SK-N-SH (cell line): ENCODE measurements at regions not wholly inside any gene's neighbourhood (a gene's known extent, or its start where the extent isn't known, plus 50 kb on each side); places are given as distances from the start of the nearest gene placed in this dataset.

ENCODE experiments used
- CTCF ChIA-PET: fragments of 300-600, 350-600 bp; formaldehyde crosslinking; extraction: SDS; loops from one replicate; lab custom pipeline; 2021; lab: Yijun Ruan, JAX
- POLR2A ChIA-PET: fragments of 350-600 bp; sonication (Branson Sonifier 250); formaldehyde crosslinking; extraction: SDS; loops from one replicate; lab custom pipeline; 2020; ENCODE audit warnings: antibody characterized with exemption, inconsistent platforms; lab: Yijun Ruan, JAX
- DNase-seq: peaks from one replicate; pipeline ENCODE4 v3.0.0; 2012
- H2AFZ ChIP-seq: fragments of 200-600 bp; sonication (generic); 2 replicates; pipeline ENCODE4 v1.8.1; 2016; ENCODE audit warnings: antibody characterized with exemption, mild to moderate bottlenecking, low read depth
- H3F3A ChIP-seq: fragments of 200-600 bp; sonication (generic); replicated peaks from 2 replicates; pipeline ENCODE3; 2016; ENCODE audit warnings: antibody characterized with exemption, mild to moderate bottlenecking; ENCODE audit not compliant: insufficient read depth
- H3K27ac ChIP-seq, 2 experiments: fragments of 200-500 bp in 1 of 2; fragments of 200-600 bp in 1 of 2; sonication (Bioruptor generic) in 1 of 2; sonication (generic), shearing (Covaris generic) in 1 of 2; 2 replicates each; pipeline versions ENCODE4 v1.5.1 to v1.6.1; 2014 to 2016; ENCODE audit warnings: low read depth in 2 of 2, inconsistent platforms in 1 of 2, low read length in 1 of 2, mild to moderate bottlenecking in 1 of 2, mixed read lengths in 1 of 2
- H3K27me3 ChIP-seq: fragments of 200-600 bp; sonication (generic), shearing (Covaris generic); 2 replicates; pipeline ENCODE4 v1.6.1; 2016; ENCODE audit warnings: mixed run types; ENCODE audit not compliant: insufficient read depth
- H3K36me3 ChIP-seq, 2 experiments: fragments of 200-500 bp in 1 of 2; fragments of 200-600 bp in 1 of 2; sonication (Bioruptor generic) in 1 of 2; sonication (generic) in 1 of 2; replicated peaks in 1 of 2; 2 replicates each; pipeline versions ENCODE3 to v1.5.1; 2014 to 2016; ENCODE audit warnings: low read length in 1 of 2, mild to moderate bottlenecking in 1 of 2; ENCODE audit not compliant: insufficient read depth in 2 of 2, control insufficient read depth in 1 of 2
- H3K4me1 ChIP-seq, 2 experiments: fragments of 200-500 bp in 1 of 2; fragments of 200-600 bp in 1 of 2; sonication (Bioruptor generic) in 1 of 2; sonication (generic), shearing (Covaris generic) in 1 of 2; 2 replicates each; pipeline versions ENCODE4 v1.5.1 to v1.6.1; 2014 to 2016; ENCODE audit warnings: low read depth in 1 of 2, low read length in 1 of 2, mixed run types in 1 of 2; ENCODE audit not compliant: insufficient read depth in 2 of 2, control insufficient read depth in 1 of 2
- H3K4me2 ChIP-seq: fragments of 200-600 bp; sonication (generic), shearing (Covaris generic); 2 replicates; pipeline ENCODE4 v1.6.1; 2017; ENCODE audit warnings: mixed run types
- H3K4me3 ChIP-seq, 2 experiments: fragments of 200-500 bp in 1 of 2; fragments of 200-600 bp in 1 of 2; sonication (Bioruptor generic) in 1 of 2; sonication (generic), shearing (Covaris generic) in 1 of 2; 2 replicates each; pipeline versions ENCODE4 v1.5.1 to v1.8.1; 2014 to 2016; ENCODE audit warnings: low read depth in 2 of 2, inconsistent platforms in 1 of 2, low read length in 1 of 2, mild to moderate bottlenecking in 1 of 2, mixed read lengths in 1 of 2, moderate library complexity in 1 of 2
- H3K79me2 ChIP-seq: fragments of 200-600 bp; sonication (generic); 2 replicates; pipeline ENCODE4 v1.8.1; 2017; ENCODE audit warnings: mild to moderate bottlenecking; ENCODE audit not compliant: insufficient read depth
- H3K9ac ChIP-seq: fragments of 200-600 bp; sonication (generic); 2 replicates; pipeline ENCODE4 v1.6.1; 2017; ENCODE audit warnings: mixed run types
- H3K9me2 ChIP-seq: fragments of 200-600 bp; sonication (generic); 2 replicates; pipeline ENCODE4 v1.6.1; 2017; ENCODE audit warnings: mixed run types
- H3K9me3 ChIP-seq: fragments of 200-600 bp; sonication (generic); 2 replicates; pipeline ENCODE4 v1.6.1; 2017; ENCODE audit warnings: mixed run types, mild to moderate bottlenecking, moderate library complexity
- H4K20me1 ChIP-seq: fragments of 200-600 bp; sonication (generic); 2 replicates; pipeline ENCODE4 v1.6.1; 2017; ENCODE audit warnings: mild to moderate bottlenecking, mixed run types; ENCODE audit not compliant: insufficient read depth
- CHD2 ChIP-seq: fragments of 150-350 bp; IDR thresholded peaks from 2 replicates; pipeline ENCODE4 v1.6.1; 2018; ENCODE audit warnings: low read length; ENCODE audit not compliant: partially characterized antibody
- ELF1 ChIP-seq: IDR thresholded peaks from 2 replicates; pipeline ENCODE4 v1.4.0; 2012
- EP300 ChIP-seq, 2 experiments: IDR thresholded peaks; 2 replicates each; pipeline versions ENCODE4 v1.4.0 to v1.6.1; 2012; ENCODE audit warnings: borderline replicate concordance in 1 of 2, low read depth in 1 of 2, low read length in 1 of 2
- FOSL2 ChIP-seq: IDR thresholded peaks from 2 replicates; pipeline ENCODE4 v1.4.0; 2012; ENCODE audit warnings: low read depth, mild to moderate bottlenecking, moderate library complexity, borderline replicate concordance
- FOXJ3 ChIP-seq: sonication (generic); formaldehyde crosslinking; IDR thresholded peaks from 2 replicates; pipeline ENCODE4 v1.5.1; 2020; ENCODE audit warnings: mild to moderate bottlenecking, missing genetic modification reagents
- FOXM1 ChIP-seq: IDR thresholded peaks from 2 replicates; pipeline ENCODE4 v1.4.0; 2012; ENCODE audit warnings: low read depth, mild to moderate bottlenecking
- GABPA ChIP-seq: IDR thresholded peaks from 2 replicates; pipeline ENCODE4 v1.4.0; 2012; ENCODE audit warnings: low read depth, mild to moderate bottlenecking
- GATA2 ChIP-seq: sonication (generic); formaldehyde crosslinking; IDR thresholded peaks from 2 replicates; pipeline ENCODE4 v1.5.0; 2020; ENCODE audit warnings: mild to moderate bottlenecking, missing genetic modification reagents
- JUND ChIP-seq: IDR thresholded peaks from 2 replicates; pipeline ENCODE4 v1.4.0; 2012
- MEF2A ChIP-seq: IDR thresholded peaks from 2 replicates; pipeline ENCODE4 v1.4.0; 2012; ENCODE audit warnings: low read depth, borderline replicate concordance
- MXI1 ChIP-seq: IDR thresholded peaks from 2 replicates; pipeline ENCODE4 v1.6.1; 2012; ENCODE audit warnings: mild to moderate bottlenecking, low read depth, low read length, improper control_type of control experiment
- NFIC ChIP-seq: IDR thresholded peaks from 2 replicates; pipeline ENCODE4 v1.4.0; 2012; ENCODE audit warnings: borderline replicate concordance
- NRF1 ChIP-seq: IDR thresholded peaks from 2 replicates; pipeline ENCODE4 v1.6.1; 2012; ENCODE audit warnings: low read depth, mild to moderate bottlenecking, low read length
- POLR2AphosphoS5 ChIP-seq: IDR thresholded peaks from 2 replicates; pipeline ENCODE4 v1.6.1; 2012; ENCODE audit warnings: low read depth, low read length
- RAD21 ChIP-seq: IDR thresholded peaks from 2 replicates; pipeline ENCODE4 v1.6.1; 2012; ENCODE audit warnings: mild to moderate bottlenecking, low read length
- RCOR1 ChIP-seq: fragments of 150-350 bp; IDR thresholded peaks from 2 replicates; pipeline ENCODE4 v1.6.1; 2017; ENCODE audit warnings: antibody characterized with exemption, low read length
- RFX5 ChIP-seq: IDR thresholded peaks from 2 replicates; pipeline ENCODE4 v1.6.1; 2012; ENCODE audit warnings: mild to moderate bottlenecking, improper control_type of control experiment, low read length
- RXRA ChIP-seq: IDR thresholded peaks from 2 replicates; pipeline ENCODE4 v1.4.0; 2012; ENCODE audit warnings: low read depth, mild to moderate bottlenecking, borderline replicate concordance
- SIN3A ChIP-seq: IDR thresholded peaks from 2 replicates; pipeline ENCODE4 v1.6.1; 2012; ENCODE audit warnings: low read depth, mild to moderate bottlenecking, low read length, moderate library complexity, borderline replicate concordance
- SMC3 ChIP-seq: IDR thresholded peaks from 2 replicates; pipeline ENCODE4 v1.6.1; 2012; ENCODE audit warnings: low read depth, low read length, improper control_type of control experiment
- TAF1 ChIP-seq: IDR thresholded peaks from 2 replicates; pipeline ENCODE4 v1.6.1; 2012; ENCODE audit warnings: low read depth, mild to moderate bottlenecking, low read length, moderate library complexity, borderline replicate concordance
- TEAD4 ChIP-seq: IDR thresholded peaks from 2 replicates; pipeline ENCODE4 v1.4.0; 2012; ENCODE audit warnings: mild to moderate bottlenecking, borderline replicate concordance; ENCODE audit not compliant: insufficient read depth
- YY1 ChIP-seq: IDR thresholded peaks from 2 replicates; pipeline ENCODE4 v1.4.0; 2012; ENCODE audit warnings: low read depth, mild to moderate bottlenecking
- WGBS: methylation state at CpG from one replicate; pipeline ENCODE4 v1.1.6; 2017; ENCODE audit warnings: low lambda C conversion rate; 5-methylcytosine and 5-hydroxymethylcytosine counted together
- TF ChIP-seq, protein P1 (sequence below): fragments of 200-600 bp; sonication (generic); IDR thresholded peaks from 2 replicates; pipeline ENCODE4 v1.6.1; 2017; ENCODE audit warnings: antibody characterized with exemption, mild to moderate bottlenecking, moderate library complexity
- TF ChIP-seq, protein P2 (sequence below): IDR thresholded peaks from 2 replicates; pipeline ENCODE4; 2012
- TF ChIP-seq, protein P3 (sequence below): fragments of 150-350 bp; IDR thresholded peaks from 2 replicates; pipeline ENCODE4 v1.6.1; 2017; ENCODE audit warnings: antibody characterized with exemption, low read length, low read depth, borderline replicate concordance
- TF ChIP-seq, protein P4 (sequence below): IDR thresholded peaks from 2 replicates; pipeline ENCODE4 v1.4.0; 2012; ENCODE audit warnings: low read depth, borderline replicate concordance
- TF ChIP-seq, protein P5 (sequence below): fragments of 150-350 bp; IDR thresholded peaks from 2 replicates; pipeline ENCODE4 v1.6.1; 2016; ENCODE audit warnings: mild to moderate bottlenecking, low read depth, low read length
- TF ChIP-seq, protein P6 (sequence below): IDR thresholded peaks from 2 replicates; pipeline ENCODE4 v1.4.0; 2012; ENCODE audit warnings: low read depth

DNA sequence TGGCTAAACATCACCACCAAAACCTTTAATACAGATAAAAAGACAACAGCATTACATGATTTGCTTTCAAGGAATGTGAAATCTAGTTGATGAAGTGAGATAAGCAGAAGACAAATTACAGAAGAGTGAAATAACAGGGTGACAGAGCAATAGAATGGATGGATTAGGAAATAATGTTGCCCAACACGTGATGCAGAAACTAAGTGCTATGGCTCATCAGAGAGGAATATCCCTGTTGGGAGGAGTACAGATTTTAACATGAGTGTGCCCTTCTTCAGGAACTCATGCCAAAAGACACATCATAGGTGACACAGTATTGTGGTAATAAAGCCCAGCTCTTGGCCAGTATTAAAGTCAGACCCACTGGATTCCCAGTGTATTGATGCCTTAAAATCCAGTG, 176.6 kb upstream of the RAG2 start:
- Histone ChIP-seq H3K27ac (peak overlapping the region; percentile 56 to 98; a peak in 3 of 4 replicates), H3F3A (peaks cover 24% of the 10 kb centered on the region), H3K4me1 (peaks cover 0 to 4% of the 10 kb centered on the region in 2 experiments; a peak in 2 of 4 replicates), H3K4me3 (no peak overlapping the region; a peak in 1 of 4 replicates), H4K20me1 (no peaks in the 10 kb centered on the region), H3K9ac (peak overlapping the region; percentile 63; the same call in 1 of the 2 replicates), H2AFZ (no peak overlapping the region), H3K9me2 (no peaks in the 10 kb centered on the region), H3K4me2 (peak overlapping the region; percentile 35; the same call in 1 of the 2 replicates), H3K27me3 (no peaks in the 10 kb centered on the region), H3K36me3 (no peaks in the 10 kb centered on the region), H3K79me2 (no peaks in the 10 kb centered on the region), H3K9me3 (no peaks in the 10 kb centered on the region)
- WGBS, result 11% methylated on average over 1 of the region's 1 CpG
- ChIA-PET CTCF (interaction anchor here (3.3 kb wide), 1 partner anchor 28 kb away, joined by 14 read pairs; no protein-coding TSS in a partner anchor), POLR2A (no interaction called here)
- DNase-seq, result no peak
- TF ChIP-seq TAF1, result no peak
- no peak for TF ChIP-seq GATA2 (CRISPR knock-in tag)
- no peak for TF ChIP-seq RCOR1
- TF ChIP-seq CHD2, result no peak
- TF ChIP-seq JUND, result peak; percentile 98
- TF ChIP-seq RFX5, result no peak
- TF ChIP-seq, protein P1, sequence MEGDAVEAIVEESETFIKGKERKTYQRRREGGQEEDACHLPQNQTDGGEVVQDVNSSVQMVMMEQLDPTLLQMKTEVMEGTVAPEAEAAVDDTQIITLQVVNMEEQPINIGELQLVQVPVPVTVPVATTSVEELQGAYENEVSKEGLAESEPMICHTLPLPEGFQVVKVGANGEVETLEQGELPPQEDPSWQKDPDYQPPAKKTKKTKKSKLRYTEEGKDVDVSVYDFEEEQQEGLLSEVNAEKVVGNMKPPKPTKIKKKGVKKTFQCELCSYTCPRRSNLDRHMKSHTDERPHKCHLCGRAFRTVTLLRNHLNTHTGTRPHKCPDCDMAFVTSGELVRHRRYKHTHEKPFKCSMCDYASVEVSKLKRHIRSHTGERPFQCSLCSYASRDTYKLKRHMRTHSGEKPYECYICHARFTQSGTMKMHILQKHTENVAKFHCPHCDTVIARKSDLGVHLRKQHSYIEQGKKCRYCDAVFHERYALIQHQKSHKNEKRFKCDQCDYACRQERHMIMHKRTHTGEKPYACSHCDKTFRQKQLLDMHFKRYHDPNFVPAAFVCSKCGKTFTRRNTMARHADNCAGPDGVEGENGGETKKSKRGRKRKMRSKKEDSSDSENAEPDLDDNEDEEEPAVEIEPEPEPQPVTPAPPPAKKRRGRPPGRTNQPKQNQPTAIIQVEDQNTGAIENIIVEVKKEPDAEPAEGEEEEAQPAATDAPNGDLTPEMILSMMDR, result no peak
- no peak for TF ChIP-seq MXI1
- TF ChIP-seq NFIC, result peak; percentile 95
- no peak for TF ChIP-seq SMC3
- TF ChIP-seq, protein P2, sequence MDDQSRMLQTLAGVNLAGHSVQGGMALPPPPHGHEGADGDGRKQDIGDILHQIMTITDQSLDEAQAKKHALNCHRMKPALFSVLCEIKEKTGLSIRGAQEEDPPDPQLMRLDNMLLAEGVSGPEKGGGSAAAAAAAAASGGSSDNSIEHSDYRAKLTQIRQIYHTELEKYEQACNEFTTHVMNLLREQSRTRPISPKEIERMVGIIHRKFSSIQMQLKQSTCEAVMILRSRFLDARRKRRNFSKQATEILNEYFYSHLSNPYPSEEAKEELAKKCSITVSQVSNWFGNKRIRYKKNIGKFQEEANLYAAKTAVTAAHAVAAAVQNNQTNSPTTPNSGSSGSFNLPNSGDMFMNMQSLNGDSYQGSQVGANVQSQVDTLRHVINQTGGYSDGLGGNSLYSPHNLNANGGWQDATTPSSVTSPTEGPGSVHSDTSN, result peak; percentile 98
- TF ChIP-seq EP300 (IDR thresholded peaks at IDR 0.05; ENCODE audit: borderline replicate concordance in 1 of 2, low read depth in 1 of 2, low read length in 1 of 2), result peak in 1 of 2 experiments; percentile 100; a peak in 2 of 4 replicates
- no peak for TF ChIP-seq RAD21
- TF ChIP-seq FOSL2, result peak; percentile 86
- TF ChIP-seq TEAD4, result peak; percentile 99
- TF ChIP-seq YY1, result no peak
- TF ChIP-seq SIN3A, result no peak
- TF ChIP-seq MEF2A, result no peak; the same call in 1 of the 2 replicates
- TF ChIP-seq, protein P3, sequence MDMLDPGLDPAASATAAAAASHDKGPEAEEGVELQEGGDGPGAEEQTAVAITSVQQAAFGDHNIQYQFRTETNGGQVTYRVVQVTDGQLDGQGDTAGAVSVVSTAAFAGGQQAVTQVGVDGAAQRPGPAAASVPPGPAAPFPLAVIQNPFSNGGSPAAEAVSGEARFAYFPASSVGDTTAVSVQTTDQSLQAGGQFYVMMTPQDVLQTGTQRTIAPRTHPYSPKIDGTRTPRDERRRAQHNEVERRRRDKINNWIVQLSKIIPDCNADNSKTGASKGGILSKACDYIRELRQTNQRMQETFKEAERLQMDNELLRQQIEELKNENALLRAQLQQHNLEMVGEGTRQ, result peak; percentile 10; the same call in 1 of the 2 replicates
- TF ChIP-seq FOXJ3 (CRISPR knock-in tag), result no peak
- TF ChIP-seq RXRA, result peak; percentile 88; the same call in 1 of the 2 replicates
- TF ChIP-seq, protein P4, sequence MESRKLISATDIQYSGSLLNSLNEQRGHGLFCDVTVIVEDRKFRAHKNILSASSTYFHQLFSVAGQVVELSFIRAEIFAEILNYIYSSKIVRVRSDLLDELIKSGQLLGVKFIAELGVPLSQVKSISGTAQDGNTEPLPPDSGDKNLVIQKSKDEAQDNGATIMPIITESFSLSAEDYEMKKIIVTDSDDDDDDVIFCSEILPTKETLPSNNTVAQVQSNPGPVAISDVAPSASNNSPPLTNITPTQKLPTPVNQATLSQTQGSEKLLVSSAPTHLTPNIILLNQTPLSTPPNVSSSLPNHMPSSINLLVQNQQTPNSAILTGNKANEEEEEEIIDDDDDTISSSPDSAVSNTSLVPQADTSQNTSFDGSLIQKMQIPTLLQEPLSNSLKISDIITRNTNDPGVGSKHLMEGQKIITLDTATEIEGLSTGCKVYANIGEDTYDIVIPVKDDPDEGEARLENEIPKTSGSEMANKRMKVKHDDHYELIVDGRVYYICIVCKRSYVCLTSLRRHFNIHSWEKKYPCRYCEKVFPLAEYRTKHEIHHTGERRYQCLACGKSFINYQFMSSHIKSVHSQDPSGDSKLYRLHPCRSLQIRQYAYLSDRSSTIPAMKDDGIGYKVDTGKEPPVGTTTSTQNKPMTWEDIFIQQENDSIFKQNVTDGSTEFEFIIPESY, result peak; percentile 76; the same call in 1 of the 2 replicates
- TF ChIP-seq, protein P5, sequence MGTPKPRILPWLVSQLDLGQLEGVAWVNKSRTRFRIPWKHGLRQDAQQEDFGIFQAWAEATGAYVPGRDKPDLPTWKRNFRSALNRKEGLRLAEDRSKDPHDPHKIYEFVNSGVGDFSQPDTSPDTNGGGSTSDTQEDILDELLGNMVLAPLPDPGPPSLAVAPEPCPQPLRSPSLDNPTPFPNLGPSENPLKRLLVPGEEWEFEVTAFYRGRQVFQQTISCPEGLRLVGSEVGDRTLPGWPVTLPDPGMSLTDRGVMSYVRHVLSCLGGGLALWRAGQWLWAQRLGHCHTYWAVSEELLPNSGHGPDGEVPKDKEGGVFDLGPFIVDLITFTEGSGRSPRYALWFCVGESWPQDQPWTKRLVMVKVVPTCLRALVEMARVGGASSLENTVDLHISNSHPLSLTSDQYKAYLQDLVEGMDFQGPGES, result no peak
- no peak; the same call in 1 of the 2 replicates for TF ChIP-seq GABPA
- TF ChIP-seq NRF1, result no peak
- TF ChIP-seq FOXM1, result peak; percentile 92; the same call in 1 of the 2 replicates
- TF ChIP-seq ELF1, result no peak
- TF ChIP-seq, protein P6, sequence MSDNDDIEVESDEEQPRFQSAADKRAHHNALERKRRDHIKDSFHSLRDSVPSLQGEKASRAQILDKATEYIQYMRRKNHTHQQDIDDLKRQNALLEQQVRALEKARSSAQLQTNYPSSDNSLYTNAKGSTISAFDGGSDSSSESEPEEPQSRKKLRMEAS, result peak; percentile 59
- TF ChIP-seq POLR2AphosphoS5, result peak; percentile 73; the same call in 1 of the 2 replicates
